H1 (cell line): ENCODE measurements at regions not wholly inside any gene's neighbourhood (a gene's known extent, or its start where the extent isn't known, plus 50 kb on each side); places are given as distances from the start of the nearest gene placed in this dataset.

ENCODE experiments used
- CHD1 ChIP-seq: IDR thresholded peaks from 2 replicates; pipeline ENCODE4 v1.6.1; 2012; ENCODE audit warnings: low read depth, low read length, improper control_type of control experiment
- CTCF ChIP-seq, 3 experiments: IDR thresholded peaks; 1 replicate in 2 of 3; 2 replicates in 1 of 3; pipeline versions ENCODE4 v1.5.1 to v1.6.1; 2011; ENCODE audit warnings: low read length in 3 of 3, mild to moderate bottlenecking in 3 of 3, inconsistent platforms in 2 of 3, low read depth in 1 of 3, moderate library complexity in 1 of 3; ENCODE audit not compliant: insufficient read depth in 1 of 3; ENCODE audit errors: control extremely low read depth in 1 of 3
- EZH2 ChIP-seq: fragments of 200-600 bp; sonication (generic); IDR thresholded peaks from 2 replicates; pipeline ENCODE4 v1.7.1; 2012; ENCODE audit warnings: low read depth, mild to moderate bottlenecking, moderate library complexity, low read length, inconsistent platforms; ENCODE audit not compliant: severe bottlenecking
- SP2 ChIP-seq: IDR thresholded peaks from 2 replicates; pipeline ENCODE4 v1.6.1; 2012; ENCODE audit warnings: mild to moderate bottlenecking, low read length, inconsistent platforms

GRCh38 chr6:74130641-74131040, 434.6 kb downstream of the CD109 start:
- TF ChIP-seq SP2 (no peak), CHD1 (no peak), CTCF (IDR thresholded peaks at IDR 0.05; ENCODE audit: control extremely low read depth in 1 of 3, insufficient read depth in 1 of 3, low read depth in 1 of 3, low read length in 3 of 3) (no peak), EZH2 (no peak)
